GM12878 (cell line): ENCODE measurements at regions not wholly inside any gene's neighbourhood (a gene's known extent, or its start where the extent isn't known, plus 50 kb on each side); places are given as distances from the start of the nearest gene placed in this dataset.
A peak's percentile ranks its signal among the peaks of the same experiment; 100 is the strongest.

Experiments used
- ATAC-seq: fragments of 200-7000 bp; cut with Tn5 transposase; 3 replicates; pipeline ENCODE4 v1.9.1; 2020; ENCODE audit warnings: mild to moderate bottlenecking, moderate library complexity
- BruUV-seq: library from RNA; stranded (reverse); fragments of 400-500 nt; replicated peaks from 2 replicates; lab custom pipeline; 2021; lab: Mats Ljungman, UMichigan
- CTCF ChIA-PET: fragments of 300-600 bp; sonication (Branson Sonifier 250); formaldehyde crosslinking; extraction: SDS; loops from one replicate; lab custom pipeline; 2021; ENCODE audit warnings: inconsistent platforms; lab: Yijun Ruan, JAX
- POLR2A ChIA-PET: fragments of 350-600 bp; formaldehyde crosslinking; extraction: SDS; loops from one replicate; lab custom pipeline; 2021; ENCODE audit warnings: inconsistent platforms; lab: Charles Lee
- RAD21 ChIA-PET: fragments of 300-600 bp; sonication (Branson Sonifier 250); formaldehyde crosslinking; loops from one replicate; lab custom pipeline; 2023; ENCODE audit warnings: antibody characterized with exemption; ENCODE audit not compliant: unreplicated experiment; lab: Charles Lee
- SMC1A ChIA-PET: fragments of 300-600 bp; sonication (Branson Sonifier 250); formaldehyde crosslinking; loops from one replicate; lab custom pipeline; 2023; ENCODE audit not compliant: unreplicated experiment, uncharacterized antibody; lab: Charles Lee
- DNase-seq: peaks from one replicate; pipeline ENCODE4 v3.0.0-alpha.2; 2011; ENCODE audit warnings: low read depth, low spot score
- FAIRE-seq: peaks from 3 replicates; lab custom pipeline; 2011; peaks lifted over from hg19 to GRCh38; lab: Jason Lieb, UNC
- H2AFZ ChIP-seq: 2 replicates; pipeline ENCODE4 v1.6.0; 2011; ENCODE audit warnings: low read depth, low read length, control low read depth; ENCODE audit not compliant: control insufficient read depth
- H3K27ac ChIP-seq: 2 replicates; pipeline ENCODE4 v1.5.1; 2011; ENCODE audit warnings: control low read depth; ENCODE audit not compliant: control insufficient read depth, insufficient read depth
- H3K27me3 ChIP-seq, 2 experiments: replicated peaks in 1 of 2; 2 replicates each; pipeline versions ENCODE4 v1.6.0 to v1.6.1; 2011; ENCODE audit warnings: low read length in 1 of 2; ENCODE audit not compliant: control insufficient read depth in 2 of 2, insufficient read depth in 2 of 2
- H3K36me3 ChIP-seq, 2 experiments: 2 replicates each; pipeline ENCODE4 v1.5.1; 2011; ENCODE audit warnings: low read length in 1 of 2; ENCODE audit not compliant: control insufficient read depth in 2 of 2, insufficient read depth in 2 of 2
- H3K4me1 ChIP-seq: 2 replicates; pipeline ENCODE4 v1.6.1; 2011; ENCODE audit warnings: mild to moderate bottlenecking, low read length, moderate library complexity, mixed read lengths; ENCODE audit not compliant: control insufficient read depth, insufficient read depth
- H3K4me2 ChIP-seq: 2 replicates; pipeline ENCODE4 v1.6.0; 2011; ENCODE audit warnings: control low read depth; ENCODE audit not compliant: control insufficient read depth, insufficient read depth
- H3K4me3 ChIP-seq: fragments of 200-600 bp; sonication (generic); 2 replicates; pipeline ENCODE4 v1.5.1; 2016
- H3K79me2 ChIP-seq: 2 replicates; pipeline ENCODE4 v1.6.0; 2011; ENCODE audit warnings: low read length; ENCODE audit not compliant: control insufficient read depth, insufficient read depth
- H3K9ac ChIP-seq: 2 replicates; pipeline ENCODE4 v1.8.0; 2011; ENCODE audit warnings: low read length, control low read depth, mixed read lengths; ENCODE audit not compliant: control insufficient read depth, insufficient read depth
- H3K9me3 ChIP-seq: replicated peaks from 3 replicates; pipeline ENCODE4 v1.5.1; 2011; ENCODE audit warnings: mild to moderate bottlenecking, low read length; ENCODE audit not compliant: control insufficient read depth, insufficient read depth
- H4K20me1 ChIP-seq: 2 replicates; pipeline ENCODE4 v1.6.0; 2011; ENCODE audit not compliant: control insufficient read depth, insufficient read depth
- CREM ChIP-seq: IDR thresholded peaks from 2 replicates; pipeline ENCODE4 v1.6.1; 2014; ENCODE audit warnings: antibody characterized with exemption, low read depth
- MYB ChIP-seq: fragments of 150-350 bp; IDR thresholded peaks from 2 replicates; pipeline ENCODE4 v1.6.1; 2014; ENCODE audit warnings: mild to moderate bottlenecking, low read depth, low read length, borderline replicate concordance
- RELA ChIP-seq: fragments of 450-650 bp; IDR thresholded peaks from 2 replicates; pipeline ENCODE4 v1.8.0; 2014; ENCODE audit warnings: borderline replicate concordance; ENCODE audit not compliant: partially characterized antibody
- SPI1 ChIP-seq: IDR thresholded peaks from 2 replicates; pipeline ENCODE4 v1.6.1; 2011; ENCODE audit warnings: low read depth, mild to moderate bottlenecking, low read length, moderate library complexity, borderline replicate concordance; ENCODE audit not compliant: insufficient read depth
- YBX1 ChIP-seq: fragments of 450-650 bp; IDR thresholded peaks from 2 replicates; pipeline ENCODE4 v1.6.1; 2016; ENCODE audit warnings: antibody characterized with exemption
- WGBS: methylation state at CpG from one replicate; pipeline ENCODE4 v1.1.6; 2016; ENCODE audit warnings: low lambda C conversion rate; ENCODE audit not compliant: insufficient replicate concordance, insufficient coverage; ENCODE audit errors: missing lambda C conversion rate; 5-methylcytosine and 5-hydroxymethylcytosine counted together
- in situ Hi-C: fragments of 300-500 bp; cut with MboI; formaldehyde crosslinking; loops from 9 replicates; pipeline ENCODE4 v1.14.3; 2018; ENCODE audit warnings: mixed read lengths
- intact Hi-C: fragments of 100-400 bp; cut with micrococcal nuclease; formaldehyde crosslinking; loops from one replicate; pipeline ENCODE4 v1.14.2; 2022; ENCODE audit not compliant: unreplicated experiment

GRCh38 chr12:91590966-91591638, 408.5 kb upstream of the DCN start:
- RAD21 ChIA-PET, result no interaction called here
- in situ Hi-C loops, result loop anchor here (25.0 kb wide), 2 partner anchors 546 to 1046 kb away; partner anchors contain the start of gene BTG1
- H3K79me2 ChIP-seq, result no peaks in the 10 kb centered on the region
- DNase-seq, result no peak
- no peak overlapping the region for H3K4me3 ChIP-seq
- H3K36me3 ChIP-seq, result no peaks in the 10 kb centered on the region
- no peak for FAIRE-seq
- TF ChIP-seq YBX1, result no peak
- TF ChIP-seq MYB, result no peak
- TF ChIP-seq CREM, result no peak
- TF ChIP-seq, all 136 proteins: peak for 0
- BruUV-seq, result no TSS peak
- H4K20me1 ChIP-seq, result no peaks in the 10 kb centered on the region
- SMC1A ChIA-PET, result interaction anchor here (0.7 to 1.5 kb wide), 4 partner anchors 13 to 184 kb away, joined by 3 to 4 read pairs (median 3); no protein-coding TSS in a partner anchor
- 0% methylated on average over 1 of the region's 1 CpG for WGBS
- H3K27ac ChIP-seq, result no peak overlapping the region
- no peak overlapping the region for H2AFZ ChIP-seq
- CTCF ChIA-PET, result no interaction called here
- H3K4me2 ChIP-seq, result no peak overlapping the region
- intact Hi-C loops, result no loop called here
- no peak for ATAC-seq
- no peaks in the 10 kb centered on the region for H3K9me3 ChIP-seq
- POLR2A ChIA-PET, result no interaction called here
- H3K4me1 ChIP-seq, result no peaks in the 10 kb centered on the region
- H3K27me3 ChIP-seq, result no peaks in the 10 kb centered on the region
- no peak overlapping the region for H3K9ac ChIP-seq

GRCh38 chr12:91588874-91589454, 406.3 kb upstream of the DCN start:
- TF ChIP-seq RELA (no peak), SPI1 (peak; percentile 68; the same call in 1 of the 2 replicates)
- TF ChIP-seq, all 136 proteins: peak for 1
- WGBS, result 3% methylated on average over 2 of the region's 2 CpGs
- FAIRE-seq, result no peak
- no peaks in the 10 kb centered on the region for H3K4me1 ChIP-seq
- RAD21 ChIA-PET, result no interaction called here
- no peak overlapping the region for H3K4me3 ChIP-seq
- no peaks in the 10 kb centered on the region for H3K36me3 ChIP-seq
- H3K9me3 ChIP-seq, result no peaks in the 10 kb centered on the region
- SMC1A ChIA-PET, result no interaction called here
- in situ Hi-C loops, result loop anchor here (25.0 kb wide), 2 partner anchors 548 to 1048 kb away; partner anchors contain the start of gene BTG1
- POLR2A ChIA-PET, result no interaction called here
- no peaks in the 10 kb centered on the region for H4K20me1 ChIP-seq
- no peak overlapping the region for H3K27ac ChIP-seq
- intact Hi-C loops, result no loop called here
- no peak overlapping the region for H3K9ac ChIP-seq
- H3K4me2 ChIP-seq, result no peak overlapping the region
- no peak overlapping the region for H2AFZ ChIP-seq
- no TSS peak for BruUV-seq
- peak; percentile 30; the same call in 1 of the 3 replicates for ATAC-seq
- H3K27me3 ChIP-seq, result no peaks in the 10 kb centered on the region
- CTCF ChIA-PET, result no interaction called here
- H3K79me2 ChIP-seq, result no peaks in the 10 kb centered on the region
- DNase-seq, result no peak
